ENCODE measurements at regions not wholly inside any gene's neighbourhood (a gene's known extent, or its start where the extent isn't known, plus 50 kb on each side); places are given as distances from the start of the nearest gene placed in this dataset.

GRCh38 chr4:30943356-30943755, 223.2 kb downstream of the PCDH7 start:
- ATAC-seq, result no peak

- ATAC-seq, result no peak
Observed at GRCh38 chr4:30945586-30945985, 225.4 kb downstream of the PCDH7 start.

- ATAC-seq, result no peak
Observed at GRCh38 chr4:30946288-30946687, 226.1 kb downstream of the PCDH7 start.

- no peak for ATAC-seq
Observed at GRCh38 chr4:30948653-30949052, 228.5 kb downstream of the PCDH7 start.

- ATAC-seq, result no peak
Observed at GRCh38 chr4:30950737-30951136, 230.6 kb downstream of the PCDH7 start.

- no peak for ATAC-seq
Observed at GRCh38 chr4:30952526-30953219, 232.5 kb downstream of the PCDH7 start.

GRCh38 chr4:30953799-30954198, 233.6 kb downstream of the PCDH7 start:
- ATAC-seq, result no peak

GRCh38 chr4:30956916-30957315, 236.7 kb downstream of the PCDH7 start:
- ATAC-seq, result no peak

GRCh38 chr4:30957706-30958105, 237.5 kb downstream of the PCDH7 start:
- ATAC-seq, result no peak

- no peak for ATAC-seq
Observed at GRCh38 chr4:30959781-30960485, 239.8 kb downstream of the PCDH7 start.

GRCh38 chr4:30962939-30963338, 242.8 kb downstream of the PCDH7 start:
- no peak for ATAC-seq

- ATAC-seq, result no peak
Observed at GRCh38 chr4:30968926-30969325, 248.8 kb downstream of the PCDH7 start.

GRCh38 chr4:30972542-30972941, 252.4 kb downstream of the PCDH7 start:
- no peak for ATAC-seq

GRCh38 chr4:30973993-30974392, 253.8 kb downstream of the PCDH7 start:
- ATAC-seq, result no peak

- no peak for ATAC-seq
Observed at GRCh38 chr4:30979402-30979801, 259.2 kb downstream of the PCDH7 start.

GRCh38 chr4:30989508-30989907, 269.3 kb downstream of the PCDH7 start:
- ATAC-seq, result no peak

GRCh38 chr4:30996841-30997240, 276.7 kb downstream of the PCDH7 start:
- ATAC-seq, result no peak

GRCh38 chr4:31005037-31005436, 284.9 kb downstream of the PCDH7 start:
- ATAC-seq, result no peak

- ATAC-seq, result no peak
Observed at GRCh38 chr4:31007858-31008257, 287.7 kb downstream of the PCDH7 start.

GRCh38 chr4:31009926-31010325, 289.8 kb downstream of the PCDH7 start:
- no peak for ATAC-seq

- no peak for ATAC-seq
Observed at GRCh38 chr4:31015123-31015522, 295.0 kb downstream of the PCDH7 start.

GRCh38 chr4:31016322-31017061, 296.3 kb downstream of the PCDH7 start:
- no peak for ATAC-seq

GRCh38 chr4:31020363-31020762, 300.2 kb downstream of the PCDH7 start:
- ATAC-seq, result no peak

GRCh38 chr4:31021008-31021407, 300.8 kb downstream of the PCDH7 start:
- no peak for ATAC-seq
